ENCODE measurements at regions not wholly inside any gene's neighbourhood (a gene's known extent, or its start where the extent isn't known, plus 50 kb on each side); places are given as distances from the start of the nearest gene placed in this dataset.

GRCh38 chr6:51336185-51336584, 517.5 kb downstream of the TFAP2B start:
- TF ChIP-seq, protein P1, sequence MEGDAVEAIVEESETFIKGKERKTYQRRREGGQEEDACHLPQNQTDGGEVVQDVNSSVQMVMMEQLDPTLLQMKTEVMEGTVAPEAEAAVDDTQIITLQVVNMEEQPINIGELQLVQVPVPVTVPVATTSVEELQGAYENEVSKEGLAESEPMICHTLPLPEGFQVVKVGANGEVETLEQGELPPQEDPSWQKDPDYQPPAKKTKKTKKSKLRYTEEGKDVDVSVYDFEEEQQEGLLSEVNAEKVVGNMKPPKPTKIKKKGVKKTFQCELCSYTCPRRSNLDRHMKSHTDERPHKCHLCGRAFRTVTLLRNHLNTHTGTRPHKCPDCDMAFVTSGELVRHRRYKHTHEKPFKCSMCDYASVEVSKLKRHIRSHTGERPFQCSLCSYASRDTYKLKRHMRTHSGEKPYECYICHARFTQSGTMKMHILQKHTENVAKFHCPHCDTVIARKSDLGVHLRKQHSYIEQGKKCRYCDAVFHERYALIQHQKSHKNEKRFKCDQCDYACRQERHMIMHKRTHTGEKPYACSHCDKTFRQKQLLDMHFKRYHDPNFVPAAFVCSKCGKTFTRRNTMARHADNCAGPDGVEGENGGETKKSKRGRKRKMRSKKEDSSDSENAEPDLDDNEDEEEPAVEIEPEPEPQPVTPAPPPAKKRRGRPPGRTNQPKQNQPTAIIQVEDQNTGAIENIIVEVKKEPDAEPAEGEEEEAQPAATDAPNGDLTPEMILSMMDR (conservative IDR thresholded peaks at IDR 0.05; ENCODE audit: low read depth in 2 of 2), result no peak
- TF ChIP-seq EZH2phosphoT487 (IDR thresholded peaks at IDR 0.05; ENCODE audit: unreplicated experiment) (no peak), STAT1 (IDR thresholded peaks at IDR 0.05; ENCODE audit: unreplicated experiment) (no peak), POLR2AphosphoS5 (IDR thresholded peaks at IDR 0.05; ENCODE audit: low read depth) (no peak), EZH2 (IDR thresholded peaks at IDR 0.05; ENCODE audit: low read depth, unreplicated experiment) (no peak), REST (IDR thresholded peaks at IDR 0.05; ENCODE audit: unreplicated experiment) (no peak), CREB1 (CRISPR knock-in tag; IDR thresholded peaks at IDR 0.05; ENCODE audit: low read depth) (no peak), ZNF462 (CRISPR knock-in tag; IDR thresholded peaks at IDR 0.05) (no peak)
